ENCODE measurements at regions not wholly inside any gene's neighbourhood (a gene's known extent, or its start where the extent isn't known, plus 50 kb on each side); places are given as distances from the start of the nearest gene placed in this dataset.

- no peak overlapping the region for H3K4me3 ChIP-seq (ENCODE audit: low read length)
- no peak overlapping the region for H3K4me2 ChIP-seq (ENCODE audit: low read length)
- DNase-seq (peak; percentile 14), ATAC-seq (no peak)
- TF ChIP-seq CTCF (conservative IDR thresholded peaks at IDR 0.05; ENCODE audit: low read depth, low read length) (no peak), EZH2 (IDR thresholded peaks at IDR 0.05; ENCODE audit: low read length, unreplicated experiment) (no peak), EZH2phosphoT487 (IDR thresholded peaks at IDR 0.05; ENCODE audit: borderline replicate concordance, low read length) (no peak)
- no peaks in the 10 kb centered on the region for H3F3A ChIP-seq (ENCODE audit: low read length, unreplicated experiment)
- H2AFZ ChIP-seq (ENCODE audit: low read length) = peak overlapping the region; percentile 38; the same call in 1 of the 2 replicates
- peaks cover 9% of the 10 kb centered on the region; the same call in 1 of the 2 replicates for H3K4me1 ChIP-seq (ENCODE audit: insufficient read depth, low read length)
- no peaks in the 10 kb centered on the region for H4K20me1 ChIP-seq (ENCODE audit: low read length)
- intact Hi-C loops (cut with micrococcal nuclease) = no loop called here
- H3K9ac ChIP-seq (ENCODE audit: low read length) = no peak overlapping the region
- no peak overlapping the region for H3K27ac ChIP-seq (ENCODE audit: low read length)
- H3K27me3 ChIP-seq (ENCODE audit: low read length) = no peaks in the 10 kb centered on the region
- no peaks in the 10 kb centered on the region for H3K9me2 ChIP-seq (replicated peaks; ENCODE audit: low read length)
- no peaks in the 10 kb centered on the region for H3K79me2 ChIP-seq (ENCODE audit: low read length)
- POLR2A ChIA-PET (ENCODE audit: unreplicated experiment) = no interaction called here
- no peaks in the 10 kb centered on the region for H3K9me3 ChIP-seq (ENCODE audit: low read length)
- no TSS peak for BruUV-seq (replicated peaks)
- no peaks in the 10 kb centered on the region for H3K36me3 ChIP-seq (ENCODE audit: low read depth, low read length)
- CTCF ChIA-PET = no interaction called here
Observed at GRCh38 chr6:81843302-81843701, 90.8 kb upstream of the TENT5A start.

GRCh38 chr6:81842254-81842653 is 89.8 kb upstream of the TENT5A start:
- no peak overlapping the region for H3K9ac ChIP-seq (ENCODE audit: low read length)
- H3K79me2 ChIP-seq (ENCODE audit: low read length) = no peaks in the 10 kb centered on the region
- H3K4me1 ChIP-seq (ENCODE audit: insufficient read depth, low read length) = peaks cover 9% of the 10 kb centered on the region
- no peaks in the 10 kb centered on the region for H4K20me1 ChIP-seq (ENCODE audit: low read length)
- no peaks in the 10 kb centered on the region for H3K9me2 ChIP-seq (replicated peaks; ENCODE audit: low read length)
- TF ChIP-seq EZH2 (IDR thresholded peaks at IDR 0.05; ENCODE audit: low read length, unreplicated experiment) (no peak), CTCF (conservative IDR thresholded peaks at IDR 0.05; ENCODE audit: low read depth, low read length) (no peak), EZH2phosphoT487 (IDR thresholded peaks at IDR 0.05; ENCODE audit: borderline replicate concordance, low read length) (no peak)
- H2AFZ ChIP-seq (ENCODE audit: low read length) = no peak overlapping the region
- no peak for DNase-seq
- no peak overlapping the region for H3K27ac ChIP-seq (ENCODE audit: low read length)
- no peaks in the 10 kb centered on the region for H3K27me3 ChIP-seq (ENCODE audit: low read length)
- ATAC-seq = no peak
- H3K9me3 ChIP-seq (ENCODE audit: low read length) = no peaks in the 10 kb centered on the region
- intact Hi-C loops (cut with micrococcal nuclease) = no loop called here
- ChIA-PET POLR2A (ENCODE audit: unreplicated experiment) (interaction anchor here (0.6 kb wide), 1 partner anchor 1162 kb away, joined by 3 read pairs; no protein-coding TSS in a partner anchor), CTCF (no interaction called here)
- H3K4me2 ChIP-seq (ENCODE audit: low read length) = no peak overlapping the region
- no peaks in the 10 kb centered on the region for H3K36me3 ChIP-seq (ENCODE audit: low read depth, low read length)
- no TSS peak for BruUV-seq (replicated peaks)
- no peak overlapping the region for H3K4me3 ChIP-seq (ENCODE audit: low read length)
- no peaks in the 10 kb centered on the region for H3F3A ChIP-seq (ENCODE audit: low read length, unreplicated experiment)

- no peaks in the 10 kb centered on the region for H4K20me1 ChIP-seq (ENCODE audit: low read length)
- TF ChIP-seq EZH2phosphoT487 (IDR thresholded peaks at IDR 0.05; ENCODE audit: borderline replicate concordance, low read length) = no peak
- peak; percentile 21; the same call in 1 of the 2 replicates for TF ChIP-seq CTCF (conservative IDR thresholded peaks at IDR 0.05; ENCODE audit: low read depth, low read length)
Observed at GRCh38 chr6:81838724-81839426, 86.4 kb upstream of the TENT5A start.

More at GRCh38 chr6:81838724-81839426, 86.4 kb upstream of the TENT5A start:
- Histone ChIP-seq H3K4me1 (ENCODE audit: insufficient read depth, low read length) (peaks cover 9% of the 10 kb centered on the region), H3K9me2 (replicated peaks; ENCODE audit: low read length) (no peaks in the 10 kb centered on the region), H3K79me2 (ENCODE audit: low read length) (no peaks in the 10 kb centered on the region), H3K9me3 (ENCODE audit: low read length) (no peaks in the 10 kb centered on the region), H3K36me3 (ENCODE audit: low read depth, low read length) (no peaks in the 10 kb centered on the region), H2AFZ (ENCODE audit: low read length) (no peak overlapping the region), H3F3A (ENCODE audit: low read length, unreplicated experiment) (no peaks in the 10 kb centered on the region), H3K4me3 (ENCODE audit: low read length) (no peak overlapping the region), H3K27ac (ENCODE audit: low read length) (no peak overlapping the region), H3K27me3 (ENCODE audit: low read length) (no peaks in the 10 kb centered on the region), H3K4me2 (ENCODE audit: low read length) (no peak overlapping the region), H3K9ac (ENCODE audit: low read length) (no peak overlapping the region)
- ATAC-seq (no peak), DNase-seq (no peak)
- intact Hi-C loops (cut with micrococcal nuclease) = no loop called here
- no TSS peak for BruUV-seq (replicated peaks)
- POLR2A ChIA-PET (ENCODE audit: unreplicated experiment) = no interaction called here
- CTCF ChIA-PET = no interaction called here
